ENCODE measurements at regions not wholly inside any gene's neighbourhood (a gene's known extent, or its start where the extent isn't known, plus 50 kb on each side); places are given as distances from the start of the nearest gene placed in this dataset.

GRCh38 chr15:66950114-66950513, 115.3 kb upstream of the SMAD3 start:
- DNase-seq = no peak

GRCh38 chr15:66951531-66952320, 113.7 kb upstream of the SMAD3 start:
- DNase-seq = no peak

- no peak for DNase-seq
Measured at GRCh38 chr15:66952756-66953522, 112.5 kb upstream of the SMAD3 start.

GRCh38 chr15:66953523-66954229, 111.7 kb upstream of the SMAD3 start:
- DNase-seq = no peak

- no peak for DNase-seq
Measured at GRCh38 chr15:66954601-66955000, 110.8 kb upstream of the SMAD3 start.

GRCh38 chr15:66955001-66955516, 110.3 kb upstream of the SMAD3 start:
- no peak for DNase-seq

- no peak for DNase-seq
Measured at GRCh38 chr15:66955871-66956585, 109.4 kb upstream of the SMAD3 start.

GRCh38 chr15:66956672-66957430, 108.6 kb upstream of the SMAD3 start:
- no peak for DNase-seq

- DNase-seq = no peak
Measured at GRCh38 chr15:66957431-66957720, 108.0 kb upstream of the SMAD3 start.

GRCh38 chr15:66959066-66959465, 106.3 kb upstream of the SMAD3 start:
- DNase-seq = no peak

- no peak for DNase-seq
Measured at GRCh38 chr15:66959875-66960274, 105.5 kb upstream of the SMAD3 start.

GRCh38 chr15:66960519-66960918, 104.9 kb upstream of the SMAD3 start:
- DNase-seq = no peak

- no peak for DNase-seq
Measured at GRCh38 chr15:66961407-66961884, 104.0 kb upstream of the SMAD3 start.

- DNase-seq = no peak
Measured at GRCh38 chr15:66961901-66962300, 103.5 kb upstream of the SMAD3 start.

- DNase-seq = no peak
Measured at GRCh38 chr15:66962522-66962921, 102.9 kb upstream of the SMAD3 start.

GRCh38 chr15:66963084-66963483, 102.3 kb upstream of the SMAD3 start:
- no peak for DNase-seq

GRCh38 chr15:66963710-66964109, 101.7 kb upstream of the SMAD3 start:
- no peak for DNase-seq

GRCh38 chr15:66964111-66964738, 101.2 kb upstream of the SMAD3 start:
- no peak for DNase-seq

- DNase-seq = no peak
Measured at GRCh38 chr15:66964791-66965190, 100.6 kb upstream of the SMAD3 start.

- DNase-seq = no peak
Measured at GRCh38 chr15:66965201-66965900, 100.1 kb upstream of the SMAD3 start.

GRCh38 chr15:66966256-66966655, 99.1 kb upstream of the SMAD3 start:
- DNase-seq = peak; percentile 9

All from activated CD4-positive, alpha-beta T cell treated with anti-CD3 and anti-CD28 coated beads, Interleukin-2, Interleukin-6, amounts not matched to agents 100 ng/mL and 50 ng/mL, durations not matched to agents 16 hours and 8 hours (primary cell).